ENCODE measurements at regions not wholly inside any gene's neighbourhood (a gene's known extent, or its start where the extent isn't known, plus 50 kb on each side); places are given as distances from the start of the nearest gene placed in this dataset.

- TF ChIP-seq CTCF (IDR thresholded peaks at IDR 0.05; ENCODE audit: low read length) (no peak), EZH2 (optimal IDR thresholded peaks at IDR 0.05; ENCODE audit: low read depth, low read length) (no peak), EZH2phosphoT487 (IDR thresholded peaks at IDR 0.05; ENCODE audit: low read length) (no peak)
Measured at GRCh38 chr2:15795426-15795825, 144.9 kb upstream of the MYCN start.
